GM12878 (cell line): ENCODE measurements at regions not wholly inside any gene's neighbourhood (a gene's known extent, or its start where the extent isn't known, plus 50 kb on each side); places are given as distances from the start of the nearest gene placed in this dataset.

ENCODE experiments used
- ATAC-seq: fragments of 200-7000 bp; cut with Tn5 transposase; 3 replicates; pipeline ENCODE4 v1.9.1; 2020; ENCODE audit warnings: mild to moderate bottlenecking, moderate library complexity
- BruUV-seq: library from RNA; stranded (reverse); fragments of 400-500 nt; replicated peaks from 2 replicates; lab custom pipeline; 2021; lab: Mats Ljungman, UMichigan
- CTCF ChIA-PET: fragments of 300-600 bp; sonication (Branson Sonifier 250); formaldehyde crosslinking; extraction: SDS; loops from one replicate; lab custom pipeline; 2021; ENCODE audit warnings: inconsistent platforms; lab: Yijun Ruan, JAX
- POLR2A ChIA-PET: fragments of 350-600 bp; formaldehyde crosslinking; extraction: SDS; loops from one replicate; lab custom pipeline; 2021; ENCODE audit warnings: inconsistent platforms; lab: Charles Lee
- RAD21 ChIA-PET: fragments of 300-600 bp; sonication (Branson Sonifier 250); formaldehyde crosslinking; loops from one replicate; lab custom pipeline; 2023; ENCODE audit warnings: antibody characterized with exemption; ENCODE audit not compliant: unreplicated experiment; lab: Charles Lee
- SMC1A ChIA-PET: fragments of 300-600 bp; sonication (Branson Sonifier 250); formaldehyde crosslinking; loops from one replicate; lab custom pipeline; 2023; ENCODE audit not compliant: unreplicated experiment, uncharacterized antibody; lab: Charles Lee
- DNase-seq: peaks from one replicate; pipeline ENCODE4 v3.0.0-alpha.2; 2011; ENCODE audit warnings: low read depth, low spot score
- FAIRE-seq: peaks from 3 replicates; lab custom pipeline; 2011; peaks lifted over from hg19 to GRCh38; lab: Jason Lieb, UNC
- H2AFZ ChIP-seq: 2 replicates; pipeline ENCODE4 v1.6.0; 2011; ENCODE audit warnings: low read depth, low read length, control low read depth; ENCODE audit not compliant: control insufficient read depth
- H3K27ac ChIP-seq: 2 replicates; pipeline ENCODE4 v1.5.1; 2011; ENCODE audit warnings: control low read depth; ENCODE audit not compliant: control insufficient read depth, insufficient read depth
- H3K27me3 ChIP-seq, 2 experiments: replicated peaks in 1 of 2; 2 replicates each; pipeline versions ENCODE4 v1.6.0 to v1.6.1; 2011; ENCODE audit warnings: low read length in 1 of 2; ENCODE audit not compliant: control insufficient read depth in 2 of 2, insufficient read depth in 2 of 2
- H3K36me3 ChIP-seq, 2 experiments: 2 replicates each; pipeline ENCODE4 v1.5.1; 2011; ENCODE audit warnings: low read length in 1 of 2; ENCODE audit not compliant: control insufficient read depth in 2 of 2, insufficient read depth in 2 of 2
- H3K4me1 ChIP-seq: 2 replicates; pipeline ENCODE4 v1.6.1; 2011; ENCODE audit warnings: mild to moderate bottlenecking, low read length, moderate library complexity, mixed read lengths; ENCODE audit not compliant: control insufficient read depth, insufficient read depth
- H3K4me2 ChIP-seq: 2 replicates; pipeline ENCODE4 v1.6.0; 2011; ENCODE audit warnings: control low read depth; ENCODE audit not compliant: control insufficient read depth, insufficient read depth
- H3K4me3 ChIP-seq: fragments of 200-600 bp; sonication (generic); 2 replicates; pipeline ENCODE4 v1.5.1; 2016
- H3K79me2 ChIP-seq: 2 replicates; pipeline ENCODE4 v1.6.0; 2011; ENCODE audit warnings: low read length; ENCODE audit not compliant: control insufficient read depth, insufficient read depth
- H3K9ac ChIP-seq: 2 replicates; pipeline ENCODE4 v1.8.0; 2011; ENCODE audit warnings: low read length, control low read depth, mixed read lengths; ENCODE audit not compliant: control insufficient read depth, insufficient read depth
- H3K9me3 ChIP-seq: replicated peaks from 3 replicates; pipeline ENCODE4 v1.5.1; 2011; ENCODE audit warnings: mild to moderate bottlenecking, low read length; ENCODE audit not compliant: control insufficient read depth, insufficient read depth
- H4K20me1 ChIP-seq: 2 replicates; pipeline ENCODE4 v1.6.0; 2011; ENCODE audit not compliant: control insufficient read depth, insufficient read depth
- BCL11A ChIP-seq: IDR thresholded peaks from 2 replicates; pipeline ENCODE4 v1.6.1; 2011; ENCODE audit warnings: low read depth, low read length
- CBX5 ChIP-seq: sonication (generic); IDR thresholded peaks from 2 replicates; pipeline ENCODE4 v1.6.1; 2016; ENCODE audit warnings: low read depth, moderate library complexity, mild to moderate bottlenecking, inconsistent platforms
- DPF2 ChIP-seq: fragments of 450-650 bp; IDR thresholded peaks from 2 replicates; pipeline ENCODE4 v1.6.1; 2017; ENCODE audit warnings: mild to moderate bottlenecking
- GATAD2B ChIP-seq: fragments of 450-650 bp; conservative IDR thresholded peaks from 2 replicates; pipeline ENCODE4 v1.6.1; 2017; ENCODE audit warnings: low read depth, mild to moderate bottlenecking, moderate library complexity
- HDGF ChIP-seq: fragments of 450-650 bp; IDR thresholded peaks from 2 replicates; pipeline ENCODE4 v1.6.1; 2016; ENCODE audit warnings: antibody characterized with exemption
- MTA3 ChIP-seq: IDR thresholded peaks from 2 replicates; pipeline ENCODE4 v1.6.1; 2012; ENCODE audit warnings: low read length, inconsistent platforms, borderline replicate concordance
- NFXL1 ChIP-seq: fragments of 450-650 bp; IDR thresholded peaks from 2 replicates; pipeline ENCODE4 v1.6.1; 2017; ENCODE audit warnings: antibody characterized with exemption, mild to moderate bottlenecking, borderline replicate concordance
- SRF ChIP-seq, 2 experiments: IDR thresholded peaks; 2 replicates each; pipeline ENCODE4 v1.6.1; 2011; ENCODE audit warnings: low read depth in 2 of 2, low read length in 2 of 2, mild to moderate bottlenecking in 1 of 2, moderate library complexity in 1 of 2
- TARDBP ChIP-seq: IDR thresholded peaks from 2 replicates; pipeline ENCODE4 v1.6.1; 2016; ENCODE audit warnings: borderline replicate concordance
- TCF3 ChIP-seq: IDR thresholded peaks from 2 replicates; pipeline ENCODE4 v1.6.1; 2012; ENCODE audit warnings: low read depth, mild to moderate bottlenecking, low read length, borderline replicate concordance; ENCODE audit not compliant: insufficient read depth
- TCF7 ChIP-seq: IDR thresholded peaks from 2 replicates; pipeline ENCODE4 v1.6.1; 2014; ENCODE audit warnings: antibody characterized with exemption, borderline replicate concordance
- YBX1 ChIP-seq: fragments of 450-650 bp; IDR thresholded peaks from 2 replicates; pipeline ENCODE4 v1.6.1; 2016; ENCODE audit warnings: antibody characterized with exemption
- ZNF217 ChIP-seq: fragments of 450-650 bp; IDR thresholded peaks from 2 replicates; pipeline ENCODE4 v1.6.1; 2017; ENCODE audit warnings: antibody characterized with exemption, mild to moderate bottlenecking
- WGBS: methylation state at CpG from one replicate; pipeline ENCODE4 v1.1.6; 2016; ENCODE audit warnings: low lambda C conversion rate; ENCODE audit not compliant: insufficient replicate concordance, insufficient coverage; ENCODE audit errors: missing lambda C conversion rate; 5-methylcytosine and 5-hydroxymethylcytosine counted together
- in situ Hi-C: fragments of 300-500 bp; cut with MboI; formaldehyde crosslinking; loops from 9 replicates; pipeline ENCODE4 v1.14.3; 2018; ENCODE audit warnings: mixed read lengths
- intact Hi-C: fragments of 100-400 bp; cut with micrococcal nuclease; formaldehyde crosslinking; loops from one replicate; pipeline ENCODE4 v1.14.2; 2022; ENCODE audit not compliant: unreplicated experiment
- TF ChIP-seq, protein P1 (sequence below): fragments of 450-650 bp; IDR thresholded peaks from 2 replicates; pipeline ENCODE4 v1.6.1; 2016; ENCODE audit warnings: mild to moderate bottlenecking, moderate library complexity, borderline replicate concordance

DNA sequence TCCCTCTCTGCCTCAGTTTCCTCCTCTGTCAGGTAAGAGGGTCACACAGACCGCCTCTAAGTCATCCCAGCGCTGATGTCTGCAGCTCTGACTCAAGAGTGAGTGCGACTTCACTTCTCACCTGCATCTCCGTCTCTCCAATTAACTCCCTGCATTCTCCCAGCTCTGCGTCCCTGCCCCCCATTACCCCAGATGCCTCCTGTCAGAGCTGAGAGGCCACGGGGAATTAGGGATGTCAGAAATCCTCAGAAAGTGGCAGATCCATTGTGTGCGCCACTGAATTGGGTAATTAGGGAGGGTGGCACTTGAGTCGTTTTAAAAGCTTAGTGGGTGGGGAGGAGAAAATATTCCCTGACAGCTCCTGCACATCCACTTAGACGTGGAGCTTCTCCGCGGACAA lies 885.4 kb upstream of the EEF2KMT start:
- Histone ChIP-seq H3K79me2 (no peaks in the 10 kb centered on the region), H3K4me3 (no peak overlapping the region), H3K27ac (no peak overlapping the region), H3K9me3 (no peaks in the 10 kb centered on the region), H3K4me2 (no peak overlapping the region), H3K4me1 (no peaks in the 10 kb centered on the region), H2AFZ (no peak overlapping the region), H4K20me1 (no peaks in the 10 kb centered on the region), H3K36me3 (no peaks in the 10 kb centered on the region), H3K27me3 (no peaks in the 10 kb centered on the region), H3K9ac (no peak overlapping the region)
- ATAC-seq (no peak), DNase-seq (no peak), FAIRE-seq (no peak)
- BruUV-seq = no TSS peak
- TF ChIP-seq YBX1 = no peak
- no peak for TF ChIP-seq HDGF
- TF ChIP-seq ZNF217 = no peak
- no peak for TF ChIP-seq NFXL1
- no peak for TF ChIP-seq SRF (IDR thresholded peaks at IDR 0.05; ENCODE audit: low read depth in 2 of 2, low read length in 2 of 2)
- no peak for TF ChIP-seq TCF3
- no peak for TF ChIP-seq TARDBP
- TF ChIP-seq GATAD2B = no peak
- TF ChIP-seq, protein P1, sequence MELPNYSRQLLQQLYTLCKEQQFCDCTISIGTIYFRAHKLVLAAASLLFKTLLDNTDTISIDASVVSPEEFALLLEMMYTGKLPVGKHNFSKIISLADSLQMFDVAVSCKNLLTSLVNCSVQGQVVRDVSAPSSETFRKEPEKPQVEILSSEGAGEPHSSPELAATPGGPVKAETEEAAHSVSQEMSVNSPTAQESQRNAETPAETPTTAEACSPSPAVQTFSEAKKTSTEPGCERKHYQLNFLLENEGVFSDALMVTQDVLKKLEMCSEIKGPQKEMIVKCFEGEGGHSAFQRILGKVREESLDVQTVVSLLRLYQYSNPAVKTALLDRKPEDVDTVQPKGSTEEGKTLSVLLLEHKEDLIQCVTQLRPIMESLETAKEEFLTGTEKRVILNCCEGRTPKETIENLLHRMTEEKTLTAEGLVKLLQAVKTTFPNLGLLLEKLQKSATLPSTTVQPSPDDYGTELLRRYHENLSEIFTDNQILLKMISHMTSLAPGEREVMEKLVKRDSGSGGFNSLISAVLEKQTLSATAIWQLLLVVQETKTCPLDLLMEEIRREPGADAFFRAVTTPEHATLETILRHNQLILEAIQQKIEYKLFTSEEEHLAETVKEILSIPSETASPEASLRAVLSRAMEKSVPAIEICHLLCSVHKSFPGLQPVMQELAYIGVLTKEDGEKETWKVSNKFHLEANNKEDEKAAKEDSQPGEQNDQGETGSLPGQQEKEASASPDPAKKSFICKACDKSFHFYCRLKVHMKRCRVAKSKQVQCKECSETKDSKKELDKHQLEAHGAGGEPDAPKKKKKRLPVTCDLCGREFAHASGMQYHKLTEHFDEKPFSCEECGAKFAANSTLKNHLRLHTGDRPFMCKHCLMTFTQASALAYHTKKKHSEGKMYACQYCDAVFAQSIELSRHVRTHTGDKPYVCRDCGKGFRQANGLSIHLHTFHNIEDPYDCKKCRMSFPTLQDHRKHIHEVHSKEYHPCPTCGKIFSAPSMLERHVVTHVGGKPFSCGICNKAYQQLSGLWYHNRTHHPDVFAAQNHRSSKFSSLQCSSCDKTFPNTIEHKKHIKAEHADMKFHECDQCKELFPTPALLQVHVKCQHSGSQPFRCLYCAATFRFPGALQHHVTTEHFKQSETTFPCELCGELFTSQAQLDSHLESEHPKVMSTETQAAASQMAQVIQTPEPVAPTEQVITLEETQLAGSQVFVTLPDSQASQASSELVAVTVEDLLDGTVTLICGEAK = no peak
- no peak for TF ChIP-seq TCF7
- TF ChIP-seq CBX5 = no peak
- no peak for TF ChIP-seq DPF2
- TF ChIP-seq MTA3 = no peak
- TF ChIP-seq BCL11A = no peak
- ChIA-PET CTCF (no interaction called here), SMC1A (no interaction called here), RAD21 (no interaction called here), POLR2A (no interaction called here)
- intact Hi-C loops = no loop called here
- 20% methylated on average over 11 of the region's 11 CpGs for WGBS
- in situ Hi-C loops = no loop called here
